IMR-90 (cell line): ENCODE measurements at regions not wholly inside any gene's neighbourhood (a gene's known extent, or its start where the extent isn't known, plus 50 kb on each side); places are given as distances from the start of the nearest gene placed in this dataset.

Source experiments
- ATAC-seq: fragments of 200-7000 bp; cut with Tn5 transposase; 2 replicates; pipeline ENCODE4 v1.9.1; 2020; ENCODE audit warnings: low read depth, mild to moderate bottlenecking, moderate library complexity
- BruUV-seq: library from RNA; stranded (reverse); fragments of 400-500 nt; replicated peaks from 2 replicates; lab custom pipeline; 2021; lab: Mats Ljungman, UMichigan
- CTCF ChIA-PET: fragments of 300-600 bp; formaldehyde crosslinking; extraction: SDS; loops from one replicate; lab custom pipeline; 2021; ENCODE audit warnings: antibody characterized with exemption; lab: Yijun Ruan, JAX
- POLR2A ChIA-PET: fragments of 300-600 bp; sonication (Branson Sonifier 250); formaldehyde crosslinking; loops from one replicate; lab custom pipeline; 2022; ENCODE audit warnings: antibody characterized with exemption; ENCODE audit not compliant: unreplicated experiment; lab: Charles Lee
- DNase-seq: peaks from one replicate; pipeline ENCODE4 v3.0.0; 2013
- H2AFZ ChIP-seq: replicated peaks from 2 replicates; pipeline ENCODE3; 2013; ENCODE audit warnings: low read length, mild to moderate bottlenecking; ENCODE audit not compliant: poor library complexity
- H2AK5ac ChIP-seq: 2 replicates; pipeline ENCODE4 v1.6.1; 2013; ENCODE audit warnings: low read depth, low read length, inconsistent platforms
- H2AK9ac ChIP-seq: replicated peaks from 2 replicates; pipeline ENCODE3; 2013; ENCODE audit warnings: mild to moderate bottlenecking, low read depth, low read length, moderate library complexity; ENCODE audit not compliant: poor library complexity
- H2BK120ac ChIP-seq: 2 replicates; pipeline ENCODE4 v1.6.1; 2013; ENCODE audit warnings: low read depth, low read length, inconsistent platforms
- H2BK15ac ChIP-seq: 3 replicates; pipeline ENCODE4 v1.6.1; 2013; ENCODE audit warnings: low read depth, low read length, inconsistent platforms
- H2BK20ac ChIP-seq: 2 replicates; pipeline ENCODE4 v1.6.1; 2013; ENCODE audit warnings: low read depth, mild to moderate bottlenecking, inconsistent platforms, low read length, moderate library complexity
- H2BK5ac ChIP-seq: 2 replicates; pipeline ENCODE4 v1.6.1; 2013; ENCODE audit warnings: mild to moderate bottlenecking, low read depth, low read length, inconsistent platforms; ENCODE audit not compliant: poor library complexity, severe bottlenecking
- H3K14ac ChIP-seq: replicated peaks from 2 replicates; pipeline ENCODE4 v1.6.1; 2013; ENCODE audit warnings: low read depth, low read length, inconsistent platforms
- H3K18ac ChIP-seq: 2 replicates; pipeline ENCODE4 v1.6.1; 2013; ENCODE audit warnings: low read depth, low read length, control low read depth
- H3K23ac ChIP-seq: 2 replicates; pipeline ENCODE4 v1.6.1; 2013; ENCODE audit warnings: low read depth, low read length, inconsistent platforms
- H3K27ac ChIP-seq: 2 replicates; pipeline ENCODE4 v1.5.1; 2013; ENCODE audit warnings: mild to moderate bottlenecking, control low read depth, low read length; ENCODE audit not compliant: insufficient read depth
- H3K27me3 ChIP-seq: 2 replicates; pipeline ENCODE4 v1.6.1; 2013; ENCODE audit warnings: low read length; ENCODE audit not compliant: control insufficient read depth, insufficient read depth
- H3K36me3 ChIP-seq: 2 replicates; pipeline ENCODE4 v1.6.1; 2013; ENCODE audit warnings: low read length, mixed read lengths; ENCODE audit not compliant: control insufficient read depth, insufficient read depth
- H3K4ac ChIP-seq: 2 replicates; pipeline ENCODE4 v1.6.1; 2013; ENCODE audit warnings: low read depth, low read length, inconsistent platforms
- H3K4me1 ChIP-seq: 2 replicates; pipeline ENCODE4 v1.6.1; 2013; ENCODE audit warnings: low read length, mixed read lengths; ENCODE audit not compliant: control insufficient read depth, insufficient read depth
- H3K4me2 ChIP-seq: 2 replicates; pipeline ENCODE4 v1.6.1; 2013; ENCODE audit warnings: low read depth, mild to moderate bottlenecking, control low read depth, low read length, moderate library complexity
- H3K4me3 ChIP-seq: 2 replicates; pipeline ENCODE4 v1.5.1; 2013; ENCODE audit warnings: low read depth, mild to moderate bottlenecking, control low read depth, low read length, moderate library complexity; ENCODE audit not compliant: insufficient read depth
- H3K56ac ChIP-seq: 2 replicates; pipeline ENCODE4 v1.6.1; 2013; ENCODE audit warnings: low read length, inconsistent platforms; ENCODE audit not compliant: insufficient read depth; ENCODE audit errors: extremely low read depth
- H3K79me1 ChIP-seq, 2 experiments: 2 replicates each; pipeline ENCODE4 v1.6.1; 2013; ENCODE audit warnings: low read length in 2 of 2, inconsistent platforms in 1 of 2, low read depth in 1 of 2
- H3K9ac ChIP-seq: 2 replicates; pipeline ENCODE4 v1.6.1; 2013; ENCODE audit warnings: low read depth, low read length, control low read depth
- H3K9me1 ChIP-seq: 2 replicates; pipeline ENCODE4 v1.6.1; 2013; ENCODE audit warnings: low read length, inconsistent platforms; ENCODE audit not compliant: insufficient read depth
- H3K9me3 ChIP-seq: 2 replicates; pipeline ENCODE4 v1.6.1; 2013; ENCODE audit warnings: low read length; ENCODE audit not compliant: control insufficient read depth, insufficient read depth
- H4K20me1 ChIP-seq: 2 replicates; pipeline ENCODE4 v1.6.1; 2013; ENCODE audit warnings: low read length, inconsistent platforms; ENCODE audit not compliant: insufficient read depth
- H4K5ac ChIP-seq: 2 replicates; pipeline ENCODE4 v1.6.1; 2013; ENCODE audit warnings: mild to moderate bottlenecking, low read depth, low read length, control low read depth
- H4K8ac ChIP-seq, 2 experiments: 2 replicates each; pipeline ENCODE4 v1.6.1; 2013; ENCODE audit warnings: low read depth in 2 of 2, low read length in 2 of 2, control low read depth in 1 of 2, inconsistent platforms in 1 of 2
- H4K91ac ChIP-seq: 2 replicates; pipeline ENCODE4 v1.6.1; 2013; ENCODE audit warnings: low read depth, low read length, inconsistent platforms; ENCODE audit not compliant: insufficient read depth
- CHD1 ChIP-seq: IDR thresholded peaks from 2 replicates; pipeline ENCODE4 v1.6.1; 2012; ENCODE audit warnings: low read depth, low read length, improper control_type of control experiment
- FOS ChIP-seq: fragments of 150-350 bp; IDR thresholded peaks from 2 replicates; pipeline ENCODE4 v1.6.1; 2016; ENCODE audit warnings: low read depth, low read length
- MAFK ChIP-seq: IDR thresholded peaks from 2 replicates; pipeline ENCODE4 v1.6.1; 2012; ENCODE audit warnings: low read depth, low read length, improper control_type of control experiment
- MAZ ChIP-seq: IDR thresholded peaks from 2 replicates; pipeline ENCODE4 v1.6.1; 2012; ENCODE audit warnings: low read depth, mild to moderate bottlenecking, low read length, improper control_type of control experiment, moderate library complexity, borderline replicate concordance
- MXI1 ChIP-seq: IDR thresholded peaks from 2 replicates; pipeline ENCODE4 v1.6.1; 2012; ENCODE audit warnings: low read depth, mild to moderate bottlenecking, low read length, moderate library complexity, borderline replicate concordance
- POLR2A ChIP-seq: IDR thresholded peaks from 2 replicates; pipeline ENCODE4 v1.6.1; 2012; ENCODE audit warnings: mild to moderate bottlenecking, low read depth, low read length
- RAD21 ChIP-seq: IDR thresholded peaks from 2 replicates; pipeline ENCODE4 v1.6.1; 2012; ENCODE audit warnings: low read length, improper control_type of control experiment
- RCOR1 ChIP-seq: IDR thresholded peaks from 2 replicates; pipeline ENCODE4 v1.6.1; 2012; ENCODE audit warnings: mild to moderate bottlenecking, low read length, improper control_type of control experiment; ENCODE audit not compliant: insufficient replicate concordance
- SMC3 ChIP-seq: fragments of 150-350 bp; IDR thresholded peaks from 2 replicates; pipeline ENCODE4 v1.6.1; 2016; ENCODE audit warnings: low read depth, mild to moderate bottlenecking, antibody characterized with exemption, low read length, moderate library complexity
- WGBS, 2 experiments: methylation state at CpG; one replicate each; pipeline versions ENCODE4 v1.1.5 to v1.1.7; 2013; ENCODE audit warnings: missing lambda C conversion rate in 2 of 2; ENCODE audit not compliant: insufficient read length in 1 of 2; ENCODE audit errors: extremely low coverage in 2 of 2; 5-methylcytosine and 5-hydroxymethylcytosine counted together
- dilution Hi-C: fragments of 300-500 bp; cut with HindIII; formaldehyde crosslinking; loops from one replicate; pipeline ENCODE4 v1.14.3; 2018; ENCODE audit warnings: low sequenced_read_pairs; ENCODE audit not compliant: unreplicated experiment
- in situ Hi-C: fragments of 300-500 bp; cut with MboI; formaldehyde crosslinking; loops from 3 replicates; pipeline ENCODE4 v1.14.3; 2019; ENCODE audit warnings: low sequenced_read_pairs, inconsistent platforms, mixed read lengths
- intact Hi-C: fragments of 100-400 bp; cut with micrococcal nuclease; formaldehyde crosslinking; loops from 2 replicates; pipeline ENCODE4 v1.10.0; 2022
- TF ChIP-seq, protein P1 (sequence below): fragments of 150-350 bp; IDR thresholded peaks from 2 replicates; pipeline ENCODE4 v1.6.1; 2017; ENCODE audit warnings: mild to moderate bottlenecking, antibody characterized with exemption, low read length, low read depth
- TF ChIP-seq, protein P2 (sequence below): fragments of 150-350 bp; IDR thresholded peaks from 2 replicates; pipeline ENCODE4 v1.6.1; 2016; ENCODE audit warnings: low read depth, mild to moderate bottlenecking, low read length, moderate library complexity, borderline replicate concordance

DNA sequence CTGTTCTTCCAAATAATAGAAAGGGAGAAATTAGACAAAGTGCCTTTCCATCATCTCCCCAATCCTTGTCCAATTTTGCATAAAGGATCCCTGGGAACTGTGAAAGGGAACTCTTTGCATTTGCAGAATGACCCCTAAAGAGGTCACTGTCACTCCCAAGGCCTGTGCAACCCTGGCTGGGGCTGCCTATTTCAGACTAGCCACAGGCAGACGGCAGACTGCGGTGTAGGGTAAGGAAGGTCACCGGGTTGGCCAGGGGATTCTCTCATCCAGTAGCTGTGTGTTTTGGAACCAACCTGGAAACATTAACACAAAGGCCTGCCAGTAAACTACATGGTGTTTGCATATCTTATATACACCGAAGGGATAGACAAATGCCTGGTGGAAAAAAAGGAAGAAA lies 818.7 kb downstream of the BCL11A start:
- in situ Hi-C loops (no loop called here), dilution Hi-C loops (no loop called here), intact Hi-C loops (no loop called here)
- Histone ChIP-seq H3K4me1 (no peaks in the 10 kb centered on the region), H3K18ac (no peak overlapping the region), H2BK20ac (no peak overlapping the region), H3K36me3 (no peaks in the 10 kb centered on the region), H2BK120ac (no peak overlapping the region), H4K20me1 (no peaks in the 10 kb centered on the region), H3K9me3 (no peaks in the 10 kb centered on the region), H3K4me3 (no peak overlapping the region), H2AFZ (no peak overlapping the region), H3K56ac (no peak overlapping the region), H4K5ac (no peak overlapping the region), H3K4ac (no peak overlapping the region), H2BK5ac (no peak overlapping the region), H4K91ac (no peak overlapping the region), H3K23ac (no peak overlapping the region), H2BK15ac (no peak overlapping the region), H3K4me2 (no peak overlapping the region), H3K9ac (no peak overlapping the region), H3K27me3 (no peaks in the 10 kb centered on the region), H3K14ac (no peak overlapping the region), H2AK5ac (no peak overlapping the region), H3K9me1 (no peaks in the 10 kb centered on the region), H4K8ac (no peak overlapping the region), H2AK9ac (no peak overlapping the region), H3K27ac (no peak overlapping the region), H3K79me1 (no peaks in the 10 kb centered on the region)
- no CpG with 5 or more reads among the region's 4 CpGs for WGBS, 2 experiments
- ChIA-PET POLR2A (no interaction called here), CTCF (no interaction called here)
- TF ChIP-seq CHD1 (no peak), MXI1 (no peak), FOS (no peak), MAZ (no peak), RCOR1 (no peak), SMC3 (no peak), RAD21 (no peak), POLR2A (no peak), MAFK (no peak)
- TF ChIP-seq, protein P1, sequence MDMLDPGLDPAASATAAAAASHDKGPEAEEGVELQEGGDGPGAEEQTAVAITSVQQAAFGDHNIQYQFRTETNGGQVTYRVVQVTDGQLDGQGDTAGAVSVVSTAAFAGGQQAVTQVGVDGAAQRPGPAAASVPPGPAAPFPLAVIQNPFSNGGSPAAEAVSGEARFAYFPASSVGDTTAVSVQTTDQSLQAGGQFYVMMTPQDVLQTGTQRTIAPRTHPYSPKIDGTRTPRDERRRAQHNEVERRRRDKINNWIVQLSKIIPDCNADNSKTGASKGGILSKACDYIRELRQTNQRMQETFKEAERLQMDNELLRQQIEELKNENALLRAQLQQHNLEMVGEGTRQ = no peak
- TF ChIP-seq, protein P2, sequence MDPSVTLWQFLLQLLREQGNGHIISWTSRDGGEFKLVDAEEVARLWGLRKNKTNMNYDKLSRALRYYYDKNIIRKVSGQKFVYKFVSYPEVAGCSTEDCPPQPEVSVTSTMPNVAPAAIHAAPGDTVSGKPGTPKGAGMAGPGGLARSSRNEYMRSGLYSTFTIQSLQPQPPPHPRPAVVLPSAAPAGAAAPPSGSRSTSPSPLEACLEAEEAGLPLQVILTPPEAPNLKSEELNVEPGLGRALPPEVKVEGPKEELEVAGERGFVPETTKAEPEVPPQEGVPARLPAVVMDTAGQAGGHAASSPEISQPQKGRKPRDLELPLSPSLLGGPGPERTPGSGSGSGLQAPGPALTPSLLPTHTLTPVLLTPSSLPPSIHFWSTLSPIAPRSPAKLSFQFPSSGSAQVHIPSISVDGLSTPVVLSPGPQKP = no peak
- DNase-seq (no peak), ATAC-seq (no peak)
- no TSS peak for BruUV-seq
